NB4 (cell line): ENCODE measurements at regions not wholly inside any gene's neighbourhood (a gene's known extent, or its start where the extent isn't known, plus 50 kb on each side); places are given as distances from the start of the nearest gene placed in this dataset.

ENCODE experiments used
- POLR2A ChIP-seq: IDR thresholded peaks from 2 replicates; pipeline ENCODE4 v1.6.1; 2011; ENCODE audit warnings: mild to moderate bottlenecking; ENCODE audit not compliant: insufficient read length; ENCODE audit errors: extremely low read depth
- TF ChIP-seq, protein P1 (sequence below): IDR thresholded peaks from one replicate; pipeline ENCODE4 v1.5.1; 2012; ENCODE audit warnings: low read depth, low read length

DNA sequence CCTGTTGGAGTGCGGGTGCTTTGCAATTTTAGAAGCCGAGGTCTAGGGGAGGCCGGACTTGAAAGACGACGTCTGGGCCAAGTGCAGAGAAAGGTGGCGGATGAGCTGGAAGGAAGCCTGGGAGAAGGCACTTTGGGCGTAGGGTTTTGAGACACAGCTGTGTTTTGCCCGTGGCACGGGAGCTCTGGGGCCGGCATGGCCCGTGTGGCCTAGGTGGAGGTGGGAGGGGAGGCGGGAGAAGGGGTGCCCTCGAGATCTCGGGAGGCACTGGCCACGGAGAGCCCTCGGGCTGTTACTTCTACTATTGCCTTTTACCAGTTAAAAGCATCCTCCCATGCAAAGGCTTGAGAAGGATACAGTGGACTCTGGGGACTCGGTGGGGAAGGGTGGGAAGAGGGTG is 161.9 kb downstream of the FOXL1 start:
- TF ChIP-seq, protein P1, sequence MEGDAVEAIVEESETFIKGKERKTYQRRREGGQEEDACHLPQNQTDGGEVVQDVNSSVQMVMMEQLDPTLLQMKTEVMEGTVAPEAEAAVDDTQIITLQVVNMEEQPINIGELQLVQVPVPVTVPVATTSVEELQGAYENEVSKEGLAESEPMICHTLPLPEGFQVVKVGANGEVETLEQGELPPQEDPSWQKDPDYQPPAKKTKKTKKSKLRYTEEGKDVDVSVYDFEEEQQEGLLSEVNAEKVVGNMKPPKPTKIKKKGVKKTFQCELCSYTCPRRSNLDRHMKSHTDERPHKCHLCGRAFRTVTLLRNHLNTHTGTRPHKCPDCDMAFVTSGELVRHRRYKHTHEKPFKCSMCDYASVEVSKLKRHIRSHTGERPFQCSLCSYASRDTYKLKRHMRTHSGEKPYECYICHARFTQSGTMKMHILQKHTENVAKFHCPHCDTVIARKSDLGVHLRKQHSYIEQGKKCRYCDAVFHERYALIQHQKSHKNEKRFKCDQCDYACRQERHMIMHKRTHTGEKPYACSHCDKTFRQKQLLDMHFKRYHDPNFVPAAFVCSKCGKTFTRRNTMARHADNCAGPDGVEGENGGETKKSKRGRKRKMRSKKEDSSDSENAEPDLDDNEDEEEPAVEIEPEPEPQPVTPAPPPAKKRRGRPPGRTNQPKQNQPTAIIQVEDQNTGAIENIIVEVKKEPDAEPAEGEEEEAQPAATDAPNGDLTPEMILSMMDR, result no peak
- no peak for TF ChIP-seq POLR2A
